ENCODE measurements at regions not wholly inside any gene's neighbourhood (a gene's known extent, or its start where the extent isn't known, plus 50 kb on each side); places are given as distances from the start of the nearest gene placed in this dataset.

- DNase-seq: no peak
- H3K9me3 Mint-ChIP-seq: no peaks in the 10 kb centered on the region
- no peak overlapping the region for H3K27ac Mint-ChIP-seq
- CTCF ChIA-PET: no interaction called here
- H3K27me3 Mint-ChIP-seq: peaks cover 16% of the 10 kb centered on the region
- no peaks in the 10 kb centered on the region for H3K36me3 Mint-ChIP-seq
- H3K4me3 Mint-ChIP-seq: no peak overlapping the region
- no peaks in the 10 kb centered on the region for H3K4me1 Mint-ChIP-seq
These were observed 64.6 kb upstream of the ARNT2 start for GRCh38 chr15:80339601-80340000.

GRCh38 chr15:80342148-80342547, 62.0 kb upstream of the ARNT2 start:
- Mint-ChIP-seq H3K27ac (no peak overlapping the region), H3K36me3 (no peaks in the 10 kb centered on the region), H3K27me3 (peaks cover 12% of the 10 kb centered on the region), H3K9me3 (no peaks in the 10 kb centered on the region), H3K4me3 (no peak overlapping the region), H3K4me1 (no peaks in the 10 kb centered on the region)
- no peak for DNase-seq
- CTCF ChIA-PET: interaction anchor here (0.6 kb wide), 1 partner anchor 922 kb away, joined by 3 read pairs; no protein-coding TSS in a partner anchor

- CTCF ChIA-PET: no interaction called here
- no peak for DNase-seq
- Mint-ChIP-seq H3K4me1 (no peaks in the 10 kb centered on the region), H3K27ac (no peak overlapping the region), H3K36me3 (no peaks in the 10 kb centered on the region), H3K27me3 (peaks cover 12% of the 10 kb centered on the region), H3K4me3 (no peak overlapping the region), H3K9me3 (no peaks in the 10 kb centered on the region)
These were observed 60.6 kb upstream of the ARNT2 start for GRCh38 chr15:80343554-80343992.

- CTCF ChIA-PET: interaction anchor here (0.6 kb wide), 1 partner anchor 260 kb away, joined by 3 read pairs; no protein-coding TSS in a partner anchor
These were observed 53.1 kb upstream of the ARNT2 start for GRCh38 chr15:80350941-80351610.

More at GRCh38 chr15:80350941-80351610, 53.1 kb upstream of the ARNT2 start:
- Mint-ChIP-seq H3K27me3 (peaks cover 7% of the 10 kb centered on the region), H3K9me3 (no peaks in the 10 kb centered on the region), H3K4me3 (no peak overlapping the region), H3K4me1 (no peaks in the 10 kb centered on the region), H3K27ac (no peak overlapping the region), H3K36me3 (no peaks in the 10 kb centered on the region)
- DNase-seq: no peak

Data from activated naive CD4-positive, alpha-beta T cell treated with anti-CD3 and anti-CD28 coated beads, Interleukin-2, amount 10 ng/mL, durations not matched to agents 7 days and 5 days (primary cell).